IPS DF 4.7 (cell line): ENCODE measurements at regions not wholly inside any gene's neighbourhood (a gene's known extent, or its start where the extent isn't known, plus 50 kb on each side); places are given as distances from the start of the nearest gene placed in this dataset.

Source experiments
- DNase-seq: peaks from one replicate; pipeline ENCODE4 v3.0.0-alpha.2; 2013; ENCODE audit warnings: low spot score; ENCODE audit errors: extremely low read depth

- DNase-seq, result no peak
These were observed 96.1 kb downstream of the ARL4A start for GRCh38 chr7:12783421-12784095.

GRCh38 chr7:12785473-12785872 is 98.0 kb downstream of the ARL4A start:
- no peak for DNase-seq

GRCh38 chr7:12786494-12786893 is 99.1 kb downstream of the ARL4A start:
- DNase-seq, result no peak

- no peak for DNase-seq
These were observed 100.7 kb downstream of the ARL4A start for GRCh38 chr7:12788171-12788570.

- DNase-seq, result no peak
These were observed 101.2 kb downstream of the ARL4A start for GRCh38 chr7:12788591-12788990.

GRCh38 chr7:12794722-12795302 is 107.4 kb downstream of the ARL4A start:
- DNase-seq, result no peak

- DNase-seq, result no peak
These were observed 109.1 kb downstream of the ARL4A start for GRCh38 chr7:12796397-12797127.

GRCh38 chr7:12800486-12800885 is 113.1 kb downstream of the ARL4A start:
- no peak for DNase-seq

- no peak for DNase-seq
These were observed 113.7 kb downstream of the ARL4A start for GRCh38 chr7:12801107-12801506.

GRCh38 chr7:12802070-12802469 is 114.6 kb downstream of the ARL4A start:
- DNase-seq, result no peak

- DNase-seq, result no peak
These were observed 116.1 kb downstream of the ARL4A start for GRCh38 chr7:12803542-12803941.

- no peak for DNase-seq
These were observed 118.1 kb downstream of the ARL4A start for GRCh38 chr7:12805518-12805928.

GRCh38 chr7:12805957-12806356 is 118.5 kb downstream of the ARL4A start:
- no peak for DNase-seq

- no peak for DNase-seq
These were observed 122.0 kb downstream of the ARL4A start for GRCh38 chr7:12809476-12809875.

GRCh38 chr7:12812111-12812510 is 124.7 kb downstream of the ARL4A start:
- no peak for DNase-seq

GRCh38 chr7:12814107-12814506 is 126.7 kb downstream of the ARL4A start:
- DNase-seq, result no peak

- no peak for DNase-seq
These were observed 127.4 kb downstream of the ARL4A start for GRCh38 chr7:12814828-12815227.

- no peak for DNase-seq
These were observed 128.0 kb downstream of the ARL4A start for GRCh38 chr7:12815426-12815825.

GRCh38 chr7:12815871-12816270 is 128.4 kb downstream of the ARL4A start:
- DNase-seq, result no peak

GRCh38 chr7:12820777-12821176 is 133.3 kb downstream of the ARL4A start:
- no peak for DNase-seq

- no peak for DNase-seq
These were observed 134.3 kb downstream of the ARL4A start for GRCh38 chr7:12821746-12822145.

- DNase-seq, result no peak
These were observed 138.6 kb downstream of the ARL4A start for GRCh38 chr7:12826079-12826478.
